ENCODE measurements at regions not wholly inside any gene's neighbourhood (a gene's known extent, or its start where the extent isn't known, plus 50 kb on each side); places are given as distances from the start of the nearest gene placed in this dataset.

DNA sequence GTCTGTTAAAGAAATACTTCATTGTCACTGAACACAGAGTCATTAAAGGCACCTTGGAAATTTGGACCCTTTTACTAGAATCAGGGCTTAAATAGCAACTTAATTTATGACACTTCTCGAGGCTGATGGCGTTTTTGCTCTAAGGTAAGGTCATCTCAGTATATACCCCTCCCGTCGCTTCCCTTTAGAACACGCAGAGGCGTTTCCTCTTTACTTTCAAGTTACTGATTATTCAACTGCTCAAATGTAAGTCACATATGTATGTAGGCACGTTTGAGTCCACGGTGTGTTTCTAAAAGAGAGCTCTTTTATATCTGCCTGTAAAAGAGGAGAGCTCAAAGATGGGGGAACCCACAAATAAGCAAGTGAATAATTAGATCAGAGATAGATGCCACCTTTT is 181.5 kb downstream of the TSHZ3 start:
- TF ChIP-seq ZNF263 (CRISPR knock-in tag; IDR thresholded peaks at IDR 0.05; ENCODE audit: low read depth) (no peak), NR3C1 (CRISPR knock-in tag; conservative IDR thresholded peaks at IDR 0.05; ENCODE audit: low read depth) (no peak), ZNF423 (CRISPR knock-in tag; IDR thresholded peaks at IDR 0.05) (no peak), TP53 (CRISPR knock-in tag; IDR thresholded peaks at IDR 0.05) (no peak), MXD4 (CRISPR knock-in tag; IDR thresholded peaks at IDR 0.05; ENCODE audit: borderline replicate concordance) (no peak)
- TF ChIP-seq, protein P1, sequence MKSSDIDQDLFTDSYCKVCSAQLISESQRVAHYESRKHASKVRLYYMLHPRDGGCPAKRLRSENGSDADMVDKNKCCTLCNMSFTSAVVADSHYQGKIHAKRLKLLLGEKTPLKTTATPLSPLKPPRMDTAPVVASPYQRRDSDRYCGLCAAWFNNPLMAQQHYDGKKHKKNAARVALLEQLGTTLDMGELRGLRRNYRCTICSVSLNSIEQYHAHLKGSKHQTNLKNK (CRISPR knock-in tag; IDR thresholded peaks at IDR 0.05): no peak
- TF ChIP-seq, protein P2, sequence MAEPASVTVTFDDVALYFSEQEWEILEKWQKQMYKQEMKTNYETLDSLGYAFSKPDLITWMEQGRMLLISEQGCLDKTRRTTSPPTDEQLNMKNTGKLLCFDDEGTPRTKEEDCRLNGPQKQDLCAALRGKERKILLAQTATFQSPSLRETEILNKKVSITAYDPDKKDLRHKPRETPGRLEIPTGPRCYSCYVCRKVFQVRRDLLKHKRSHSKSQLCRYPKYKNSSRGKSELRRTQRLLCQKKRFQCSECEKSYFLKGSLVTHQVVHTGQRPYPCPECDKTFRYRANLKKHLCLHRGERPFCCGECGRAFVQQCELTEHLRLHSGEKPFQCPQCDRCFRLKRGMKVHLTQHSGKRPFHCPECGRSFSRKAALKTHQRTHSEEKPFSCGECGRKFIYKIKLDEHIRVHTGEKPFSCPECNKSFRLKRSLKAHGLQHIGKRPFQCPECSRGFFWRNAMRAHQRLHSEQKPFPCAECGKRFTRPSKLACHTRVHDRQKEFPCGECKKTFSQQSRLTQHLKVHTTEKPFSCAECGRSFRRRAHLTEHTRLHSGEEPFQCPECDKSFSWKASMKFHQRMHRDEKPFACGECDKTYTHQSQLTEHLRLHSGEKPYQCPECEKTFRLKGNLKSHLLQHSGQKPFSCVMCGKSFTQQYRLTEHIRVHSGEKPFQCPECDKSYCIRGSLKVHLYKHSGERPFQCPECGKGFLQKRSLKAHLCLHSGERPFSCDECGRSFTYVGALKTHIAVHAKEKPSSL (CRISPR knock-in tag; conservative IDR thresholded peaks at IDR 0.05): no peak
- TF ChIP-seq, protein P3, sequence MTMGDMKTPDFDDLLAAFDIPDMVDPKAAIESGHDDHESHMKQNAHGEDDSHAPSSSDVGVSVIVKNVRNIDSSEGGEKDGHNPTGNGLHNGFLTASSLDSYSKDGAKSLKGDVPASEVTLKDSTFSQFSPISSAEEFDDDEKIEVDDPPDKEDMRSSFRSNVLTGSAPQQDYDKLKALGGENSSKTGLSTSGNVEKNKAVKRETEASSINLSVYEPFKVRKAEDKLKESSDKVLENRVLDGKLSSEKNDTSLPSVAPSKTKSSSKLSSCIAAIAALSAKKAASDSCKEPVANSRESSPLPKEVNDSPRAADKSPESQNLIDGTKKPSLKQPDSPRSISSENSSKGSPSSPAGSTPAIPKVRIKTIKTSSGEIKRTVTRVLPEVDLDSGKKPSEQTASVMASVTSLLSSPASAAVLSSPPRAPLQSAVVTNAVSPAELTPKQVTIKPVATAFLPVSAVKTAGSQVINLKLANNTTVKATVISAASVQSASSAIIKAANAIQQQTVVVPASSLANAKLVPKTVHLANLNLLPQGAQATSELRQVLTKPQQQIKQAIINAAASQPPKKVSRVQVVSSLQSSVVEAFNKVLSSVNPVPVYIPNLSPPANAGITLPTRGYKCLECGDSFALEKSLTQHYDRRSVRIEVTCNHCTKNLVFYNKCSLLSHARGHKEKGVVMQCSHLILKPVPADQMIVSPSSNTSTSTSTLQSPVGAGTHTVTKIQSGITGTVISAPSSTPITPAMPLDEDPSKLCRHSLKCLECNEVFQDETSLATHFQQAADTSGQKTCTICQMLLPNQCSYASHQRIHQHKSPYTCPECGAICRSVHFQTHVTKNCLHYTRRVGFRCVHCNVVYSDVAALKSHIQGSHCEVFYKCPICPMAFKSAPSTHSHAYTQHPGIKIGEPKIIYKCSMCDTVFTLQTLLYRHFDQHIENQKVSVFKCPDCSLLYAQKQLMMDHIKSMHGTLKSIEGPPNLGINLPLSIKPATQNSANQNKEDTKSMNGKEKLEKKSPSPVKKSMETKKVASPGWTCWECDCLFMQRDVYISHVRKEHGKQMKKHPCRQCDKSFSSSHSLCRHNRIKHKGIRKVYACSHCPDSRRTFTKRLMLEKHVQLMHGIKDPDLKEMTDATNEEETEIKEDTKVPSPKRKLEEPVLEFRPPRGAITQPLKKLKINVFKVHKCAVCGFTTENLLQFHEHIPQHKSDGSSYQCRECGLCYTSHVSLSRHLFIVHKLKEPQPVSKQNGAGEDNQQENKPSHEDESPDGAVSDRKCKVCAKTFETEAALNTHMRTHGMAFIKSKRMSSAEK (CRISPR knock-in tag; IDR thresholded peaks at IDR 0.05; ENCODE audit: borderline replicate concordance): no peak
- no peaks in the 10 kb centered on the region for H3K9me3 Mint-ChIP-seq
- H3K36me3 Mint-ChIP-seq: no peaks in the 10 kb centered on the region
- DNase-seq (ENCODE audit: low spot score) (no peak), ATAC-seq (no peak)
- H3K27ac Mint-ChIP-seq: no peak overlapping the region
- no peaks in the 10 kb centered on the region; the same call in 1 of the 2 replicates for H3K27me3 Mint-ChIP-seq (ENCODE audit: low read depth)
- CTCF ChIA-PET: no interaction called here
- H3K4me3 Mint-ChIP-seq: no peak overlapping the region
- POLR2A ChIA-PET: no interaction called here
- peaks cover 2% of the 10 kb centered on the region; the same call in 1 of the 2 replicates for H3K4me1 Mint-ChIP-seq

DNA sequence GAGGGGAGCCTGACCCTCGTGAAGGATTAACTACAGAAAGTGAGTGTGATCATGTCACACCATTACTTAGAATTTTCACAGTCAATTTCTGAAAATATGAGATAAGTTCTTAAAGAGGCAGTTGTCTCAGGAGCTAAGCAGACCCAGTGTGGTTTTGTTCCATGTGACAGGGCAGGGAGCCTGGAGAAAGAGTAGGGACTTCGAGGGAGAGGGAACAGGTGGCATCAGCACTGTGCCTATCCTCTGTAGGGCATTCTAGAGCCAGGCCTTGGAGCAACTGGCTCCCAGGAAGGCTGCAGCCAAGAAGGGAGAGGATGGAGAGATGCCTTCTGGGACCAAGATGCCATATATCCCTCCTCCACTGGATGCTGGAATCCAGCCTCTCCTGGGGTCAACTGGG is 183.0 kb downstream of the TSHZ3 start:
- ChIA-PET CTCF (no interaction called here), POLR2A (no interaction called here)
- DNase-seq (ENCODE audit: low spot score): no peak
- H3K4me1 Mint-ChIP-seq: no peaks in the 10 kb centered on the region
- H3K4me3 Mint-ChIP-seq: no peak overlapping the region
- no peak for ATAC-seq
- H3K9me3 Mint-ChIP-seq: no peaks in the 10 kb centered on the region
- no peak overlapping the region for H3K27ac Mint-ChIP-seq
- no peaks in the 10 kb centered on the region for H3K36me3 Mint-ChIP-seq
- no peaks in the 10 kb centered on the region; the same call in 1 of the 2 replicates for H3K27me3 Mint-ChIP-seq (ENCODE audit: low read depth)
- TF ChIP-seq, protein P4, sequence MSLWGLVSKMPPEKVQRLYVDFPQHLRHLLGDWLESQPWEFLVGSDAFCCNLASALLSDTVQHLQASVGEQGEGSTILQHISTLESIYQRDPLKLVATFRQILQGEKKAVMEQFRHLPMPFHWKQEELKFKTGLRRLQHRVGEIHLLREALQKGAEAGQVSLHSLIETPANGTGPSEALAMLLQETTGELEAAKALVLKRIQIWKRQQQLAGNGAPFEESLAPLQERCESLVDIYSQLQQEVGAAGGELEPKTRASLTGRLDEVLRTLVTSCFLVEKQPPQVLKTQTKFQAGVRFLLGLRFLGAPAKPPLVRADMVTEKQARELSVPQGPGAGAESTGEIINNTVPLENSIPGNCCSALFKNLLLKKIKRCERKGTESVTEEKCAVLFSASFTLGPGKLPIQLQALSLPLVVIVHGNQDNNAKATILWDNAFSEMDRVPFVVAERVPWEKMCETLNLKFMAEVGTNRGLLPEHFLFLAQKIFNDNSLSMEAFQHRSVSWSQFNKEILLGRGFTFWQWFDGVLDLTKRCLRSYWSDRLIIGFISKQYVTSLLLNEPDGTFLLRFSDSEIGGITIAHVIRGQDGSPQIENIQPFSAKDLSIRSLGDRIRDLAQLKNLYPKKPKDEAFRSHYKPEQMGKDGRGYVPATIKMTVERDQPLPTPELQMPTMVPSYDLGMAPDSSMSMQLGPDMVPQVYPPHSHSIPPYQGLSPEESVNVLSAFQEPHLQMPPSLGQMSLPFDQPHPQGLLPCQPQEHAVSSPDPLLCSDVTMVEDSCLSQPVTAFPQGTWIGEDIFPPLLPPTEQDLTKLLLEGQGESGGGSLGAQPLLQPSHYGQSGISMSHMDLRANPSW (CRISPR knock-in tag; conservative IDR thresholded peaks at IDR 0.05; ENCODE audit: low read depth): no peak
- TF ChIP-seq TEAD1 (CRISPR knock-in tag; IDR thresholded peaks at IDR 0.05): no peak
- TF ChIP-seq, protein P1 (CRISPR knock-in tag; IDR thresholded peaks at IDR 0.05): no peak
- TF ChIP-seq KAT7 (CRISPR knock-in tag; IDR thresholded peaks at IDR 0.05; ENCODE audit: borderline replicate concordance): no peak
- no peak for TF ChIP-seq FOXP1 (CRISPR knock-in tag; IDR thresholded peaks at IDR 0.05; ENCODE audit: borderline replicate concordance)
- TF ChIP-seq TP53 (CRISPR knock-in tag; IDR thresholded peaks at IDR 0.05): no peak
- TF ChIP-seq, protein P5, sequence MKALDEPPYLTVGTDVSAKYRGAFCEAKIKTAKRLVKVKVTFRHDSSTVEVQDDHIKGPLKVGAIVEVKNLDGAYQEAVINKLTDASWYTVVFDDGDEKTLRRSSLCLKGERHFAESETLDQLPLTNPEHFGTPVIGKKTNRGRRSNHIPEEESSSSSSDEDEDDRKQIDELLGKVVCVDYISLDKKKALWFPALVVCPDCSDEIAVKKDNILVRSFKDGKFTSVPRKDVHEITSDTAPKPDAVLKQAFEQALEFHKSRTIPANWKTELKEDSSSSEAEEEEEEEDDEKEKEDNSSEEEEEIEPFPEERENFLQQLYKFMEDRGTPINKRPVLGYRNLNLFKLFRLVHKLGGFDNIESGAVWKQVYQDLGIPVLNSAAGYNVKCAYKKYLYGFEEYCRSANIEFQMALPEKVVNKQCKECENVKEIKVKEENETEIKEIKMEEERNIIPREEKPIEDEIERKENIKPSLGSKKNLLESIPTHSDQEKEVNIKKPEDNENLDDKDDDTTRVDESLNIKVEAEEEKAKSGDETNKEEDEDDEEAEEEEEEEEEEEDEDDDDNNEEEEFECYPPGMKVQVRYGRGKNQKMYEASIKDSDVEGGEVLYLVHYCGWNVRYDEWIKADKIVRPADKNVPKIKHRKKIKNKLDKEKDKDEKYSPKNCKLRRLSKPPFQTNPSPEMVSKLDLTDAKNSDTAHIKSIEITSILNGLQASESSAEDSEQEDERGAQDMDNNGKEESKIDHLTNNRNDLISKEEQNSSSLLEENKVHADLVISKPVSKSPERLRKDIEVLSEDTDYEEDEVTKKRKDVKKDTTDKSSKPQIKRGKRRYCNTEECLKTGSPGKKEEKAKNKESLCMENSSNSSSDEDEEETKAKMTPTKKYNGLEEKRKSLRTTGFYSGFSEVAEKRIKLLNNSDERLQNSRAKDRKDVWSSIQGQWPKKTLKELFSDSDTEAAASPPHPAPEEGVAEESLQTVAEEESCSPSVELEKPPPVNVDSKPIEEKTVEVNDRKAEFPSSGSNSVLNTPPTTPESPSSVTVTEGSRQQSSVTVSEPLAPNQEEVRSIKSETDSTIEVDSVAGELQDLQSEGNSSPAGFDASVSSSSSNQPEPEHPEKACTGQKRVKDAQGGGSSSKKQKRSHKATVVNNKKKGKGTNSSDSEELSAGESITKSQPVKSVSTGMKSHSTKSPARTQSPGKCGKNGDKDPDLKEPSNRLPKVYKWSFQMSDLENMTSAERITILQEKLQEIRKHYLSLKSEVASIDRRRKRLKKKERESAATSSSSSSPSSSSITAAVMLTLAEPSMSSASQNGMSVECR (CRISPR knock-in tag; IDR thresholded peaks at IDR 0.05; ENCODE audit: borderline replicate concordance): no peak
- no peak for TF ChIP-seq SMAD3 (CRISPR knock-in tag; IDR thresholded peaks at IDR 0.05; ENCODE audit: borderline replicate concordance)
- TF ChIP-seq PRRX2 (CRISPR knock-in tag; IDR thresholded peaks at IDR 0.05): no peak
- no peak for TF ChIP-seq ZNF671 (CRISPR knock-in tag; IDR thresholded peaks at IDR 0.05)
- TF ChIP-seq, protein P6, sequence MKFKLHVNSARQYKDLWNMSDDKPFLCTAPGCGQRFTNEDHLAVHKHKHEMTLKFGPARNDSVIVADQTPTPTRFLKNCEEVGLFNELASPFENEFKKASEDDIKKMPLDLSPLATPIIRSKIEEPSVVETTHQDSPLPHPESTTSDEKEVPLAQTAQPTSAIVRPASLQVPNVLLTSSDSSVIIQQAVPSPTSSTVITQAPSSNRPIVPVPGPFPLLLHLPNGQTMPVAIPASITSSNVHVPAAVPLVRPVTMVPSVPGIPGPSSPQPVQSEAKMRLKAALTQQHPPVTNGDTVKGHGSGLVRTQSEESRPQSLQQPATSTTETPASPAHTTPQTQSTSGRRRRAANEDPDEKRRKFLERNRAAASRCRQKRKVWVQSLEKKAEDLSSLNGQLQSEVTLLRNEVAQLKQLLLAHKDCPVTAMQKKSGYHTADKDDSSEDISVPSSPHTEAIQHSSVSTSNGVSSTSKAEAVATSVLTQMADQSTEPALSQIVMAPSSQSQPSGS (CRISPR knock-in tag; IDR thresholded peaks at IDR 0.05; ENCODE audit: borderline replicate concordance, low read depth): no peak
